22Rv1 (cell line): ENCODE measurements at regions not wholly inside any gene's neighbourhood (a gene's known extent, or its start where the extent isn't known, plus 50 kb on each side); places are given as distances from the start of the nearest gene placed in this dataset.
A peak's percentile ranks its signal among the peaks of the same experiment; 100 is the strongest.

Experiments
- H3K27ac ChIP-seq: fragments of 450-650 bp; 2 replicates; pipeline ENCODE4 v1.5.1; 2017
- CTCF ChIP-seq: fragments of 450-650 bp; IDR thresholded peaks from 2 replicates; pipeline ENCODE4 v1.5.1; 2017; ENCODE audit warnings: mild to moderate bottlenecking
- ZFX ChIP-seq: fragments of 450-650 bp; IDR thresholded peaks from 2 replicates; pipeline ENCODE4 v1.6.1; 2017; ENCODE audit warnings: antibody characterized with exemption, borderline replicate concordance

GRCh38 chr10:52632591-52632990 is 140.0 kb downstream of the MBL2 start:
- TF ChIP-seq CTCF = no peak
- TF ChIP-seq ZFX = no peak
- H3K27ac ChIP-seq = no peak overlapping the region

GRCh38 chr10:52633266-52633665 is 139.3 kb downstream of the MBL2 start:
- no peak overlapping the region for H3K27ac ChIP-seq
- no peak for TF ChIP-seq ZFX
- TF ChIP-seq CTCF = no peak

- TF ChIP-seq CTCF = no peak
- no peak for TF ChIP-seq ZFX
- no peak overlapping the region for H3K27ac ChIP-seq
Observed at GRCh38 chr10:52635651-52636050, 136.9 kb downstream of the MBL2 start.

- H3K27ac ChIP-seq = no peak overlapping the region
- TF ChIP-seq ZFX = no peak
- no peak for TF ChIP-seq CTCF
Observed at GRCh38 chr10:52636874-52637273, 135.7 kb downstream of the MBL2 start.

GRCh38 chr10:52637592-52637991 is 135.0 kb downstream of the MBL2 start:
- TF ChIP-seq CTCF (no peak), ZFX (no peak)
- peak overlapping the region; percentile 43 for H3K27ac ChIP-seq

- TF ChIP-seq CTCF (no peak), ZFX (no peak)
- no peak overlapping the region for H3K27ac ChIP-seq
Observed at GRCh38 chr10:52639652-52640051, 132.9 kb downstream of the MBL2 start.

- no peak for TF ChIP-seq CTCF
- no peak for TF ChIP-seq ZFX
- no peak overlapping the region for H3K27ac ChIP-seq
Observed at GRCh38 chr10:52642208-52642607, 130.4 kb downstream of the MBL2 start.
